NCI-H128 (cell line): ENCODE measurements at regions not wholly inside any gene's neighbourhood (a gene's known extent, or its start where the extent isn't known, plus 50 kb on each side); places are given as distances from the start of the nearest gene placed in this dataset.
"Not testable (repeated sequence)": the region's sequence is repeated elsewhere in the genome, so short reads cannot be mapped to it uniquely, and the experiment has no call there.

Experiments used
- DNase-seq: peaks from one replicate; lab custom pipeline; 2025; ENCODE audit not compliant: unreplicated experiment; lab: John Stamatoyannopoulos, UW

GRCh38 chr7:65453341-65454030, 79.8 kb downstream of the ZNF92 start:
- no peak for DNase-seq

GRCh38 chr7:65454469-65454868, 80.8 kb downstream of the ZNF92 start:
- no peak for DNase-seq

GRCh38 chr7:65455050-65455449, 81.4 kb downstream of the ZNF92 start:
- DNase-seq = not testable (repeated sequence)

- DNase-seq = no peak
These were observed 84.0 kb downstream of the ZNF92 start for GRCh38 chr7:65457705-65458104.

DNA sequence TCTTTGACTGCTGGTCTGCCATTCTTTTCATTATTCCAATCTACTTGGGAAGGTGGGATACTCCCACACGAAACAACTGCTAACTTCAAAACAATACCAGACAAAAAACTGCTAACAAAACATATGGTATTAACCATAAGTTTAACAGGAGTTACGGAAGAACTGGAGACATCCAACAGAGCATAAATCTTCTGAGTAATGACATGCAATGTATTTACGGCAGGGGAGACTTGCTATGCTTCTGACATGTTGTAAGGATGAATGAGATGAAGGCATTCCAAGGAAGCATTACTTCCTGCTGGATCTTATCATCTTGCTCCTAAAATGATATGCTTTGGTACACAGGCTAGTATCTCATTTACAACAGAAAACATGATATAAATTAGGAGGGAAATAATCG, 85.8 kb downstream of the ZNF92 start:
- DNase-seq = no peak

DNA sequence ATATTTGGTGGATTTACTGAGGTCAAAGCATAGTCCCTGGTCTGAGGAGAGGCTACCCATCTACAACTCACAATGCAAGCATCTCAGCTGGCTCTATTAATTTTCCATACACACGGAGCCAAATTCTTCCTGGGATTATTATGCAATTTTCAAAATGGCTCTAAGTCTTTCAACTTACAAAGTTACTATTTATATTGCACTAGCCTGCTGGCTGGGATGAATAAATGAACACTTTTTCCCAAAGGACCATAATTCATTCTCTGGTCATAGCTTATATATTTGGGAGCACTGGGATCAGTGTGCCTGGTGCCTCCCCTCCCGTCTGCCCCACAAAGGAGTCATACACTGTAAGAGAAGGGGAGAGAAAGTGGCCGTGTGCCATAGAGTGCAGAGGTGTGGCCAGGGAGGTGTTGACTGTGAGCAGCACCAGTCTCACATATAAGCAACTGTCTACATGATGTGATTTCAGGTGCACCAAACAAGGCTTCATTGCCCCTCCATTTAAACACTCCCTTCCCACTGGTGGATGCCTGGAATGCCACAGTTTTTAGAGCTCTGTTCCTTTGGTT, 88.6 kb downstream of the ZNF92 start:
- no peak for DNase-seq

DNA sequence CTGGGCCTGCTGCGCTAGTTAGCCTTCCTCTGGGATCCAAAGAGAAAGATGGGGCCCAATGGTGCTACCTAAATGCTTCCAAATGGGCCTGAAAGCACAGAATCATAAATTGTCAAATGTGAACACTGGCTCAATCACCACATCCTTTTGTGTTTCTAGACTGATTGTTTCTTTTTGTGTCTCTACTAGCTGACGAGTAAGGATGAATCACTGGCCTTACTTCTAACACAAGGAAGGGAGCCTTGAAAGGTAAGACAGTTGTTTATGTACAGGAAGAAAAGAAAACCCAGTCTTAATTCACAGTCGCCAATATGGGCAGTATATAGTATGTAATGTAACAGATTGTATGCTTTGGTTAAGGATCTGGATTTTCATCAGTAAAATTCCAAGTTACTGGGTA, 89.5 kb downstream of the ZNF92 start:
- no peak for DNase-seq

DNA sequence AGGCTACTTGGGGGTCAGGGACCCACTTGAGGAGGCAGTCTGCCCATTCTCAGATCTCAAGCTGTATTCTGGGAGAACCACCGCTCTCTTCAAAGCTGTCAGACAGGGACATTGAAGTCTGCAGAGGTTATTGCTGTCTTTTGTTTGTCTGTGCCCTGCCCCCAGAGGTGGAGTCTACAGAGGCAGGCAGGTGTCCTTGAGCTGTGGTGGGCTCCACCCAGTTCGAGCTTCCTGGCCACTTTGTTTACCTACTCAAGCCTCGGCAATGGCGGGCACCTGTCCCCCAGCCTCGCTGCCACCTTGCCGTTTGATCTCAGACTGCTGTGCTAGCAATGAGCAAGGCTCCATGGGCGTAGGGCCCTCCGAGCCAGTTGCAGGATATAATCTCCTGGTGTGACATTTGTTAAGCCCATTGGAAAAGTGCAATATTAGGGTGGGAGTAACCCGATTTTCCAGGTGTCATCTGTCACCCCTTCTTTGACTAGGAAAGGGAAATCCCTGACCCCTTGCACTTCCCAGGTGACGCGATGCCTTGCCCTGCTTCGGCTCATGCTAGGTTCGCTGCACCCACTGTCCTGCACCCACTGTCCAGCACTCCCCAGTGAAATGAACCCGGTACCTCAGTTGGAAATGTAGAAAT, 96.4 kb downstream of the ZNF92 start:
- not testable (repeated sequence) for DNase-seq

DNA sequence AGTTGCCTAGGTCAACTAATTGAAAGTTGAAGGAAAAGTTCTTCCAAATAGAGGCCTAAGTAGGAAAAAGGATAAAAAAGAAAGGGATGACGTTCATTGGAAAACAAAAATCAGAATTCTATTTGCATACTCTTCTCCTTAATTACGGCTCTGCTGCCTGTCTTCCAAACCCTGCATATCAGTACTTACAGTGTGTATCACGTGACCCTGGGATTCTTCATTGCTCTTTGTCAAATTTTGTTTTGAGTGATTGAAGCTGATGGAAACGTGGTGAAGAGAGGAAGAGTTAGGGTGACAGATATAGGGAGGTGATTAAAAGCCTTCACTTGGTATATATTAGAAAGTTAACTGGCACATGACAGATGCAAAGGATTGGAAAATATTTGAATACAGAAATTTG, 97.9 kb downstream of the ZNF92 start:
- no peak for DNase-seq

GRCh38 chr7:65475040-65475726, 101.5 kb downstream of the ZNF92 start:
- DNase-seq = no peak

- no peak for DNase-seq
These were observed 102.2 kb downstream of the ZNF92 start for GRCh38 chr7:65475734-65476319.

DNA sequence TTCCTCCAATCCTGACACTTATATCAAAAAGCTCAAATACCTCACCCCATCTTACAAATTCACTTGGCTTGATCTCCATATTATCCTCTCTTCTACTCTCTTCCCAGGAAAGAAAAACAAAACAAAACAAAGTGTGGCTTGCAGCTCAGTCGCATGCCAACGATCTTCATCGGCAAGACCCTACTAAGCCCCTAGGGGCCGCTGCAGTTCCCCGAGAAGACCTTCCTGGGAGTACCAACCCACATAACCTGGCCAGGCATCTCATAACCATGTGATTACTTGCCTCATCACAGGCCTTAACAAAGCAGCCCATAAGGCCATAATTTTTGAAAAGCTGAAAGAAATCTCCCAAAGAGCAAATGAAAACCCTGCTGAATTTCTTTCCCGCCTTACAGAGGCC, 103.7 kb downstream of the ZNF92 start:
- no peak for DNase-seq

- no peak for DNase-seq
These were observed 115.7 kb downstream of the ZNF92 start for GRCh38 chr7:65489260-65489767.

DNA sequence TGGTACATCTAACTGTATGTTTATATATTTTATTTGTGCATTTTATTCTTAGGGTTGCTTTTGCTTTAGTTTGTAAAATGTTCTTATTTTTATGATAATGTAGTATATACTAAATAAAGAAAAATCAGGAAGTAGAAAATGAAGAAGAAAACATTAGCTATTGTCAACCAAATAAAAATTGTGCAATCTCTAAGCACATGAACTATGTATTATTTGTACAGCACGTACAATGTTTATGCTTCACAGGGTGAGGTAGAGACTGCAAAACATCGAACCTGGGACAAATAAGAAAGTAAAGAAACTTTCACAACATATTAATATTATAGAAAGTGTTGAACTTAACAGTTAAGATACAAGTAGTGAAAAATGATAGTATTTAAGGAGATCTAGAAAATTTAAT, 123.0 kb downstream of the ZNF92 start:
- not testable (repeated sequence) for DNase-seq

- no peak for DNase-seq
These were observed 129.9 kb downstream of the ZNF92 start for GRCh38 chr7:65503434-65504152.

DNA sequence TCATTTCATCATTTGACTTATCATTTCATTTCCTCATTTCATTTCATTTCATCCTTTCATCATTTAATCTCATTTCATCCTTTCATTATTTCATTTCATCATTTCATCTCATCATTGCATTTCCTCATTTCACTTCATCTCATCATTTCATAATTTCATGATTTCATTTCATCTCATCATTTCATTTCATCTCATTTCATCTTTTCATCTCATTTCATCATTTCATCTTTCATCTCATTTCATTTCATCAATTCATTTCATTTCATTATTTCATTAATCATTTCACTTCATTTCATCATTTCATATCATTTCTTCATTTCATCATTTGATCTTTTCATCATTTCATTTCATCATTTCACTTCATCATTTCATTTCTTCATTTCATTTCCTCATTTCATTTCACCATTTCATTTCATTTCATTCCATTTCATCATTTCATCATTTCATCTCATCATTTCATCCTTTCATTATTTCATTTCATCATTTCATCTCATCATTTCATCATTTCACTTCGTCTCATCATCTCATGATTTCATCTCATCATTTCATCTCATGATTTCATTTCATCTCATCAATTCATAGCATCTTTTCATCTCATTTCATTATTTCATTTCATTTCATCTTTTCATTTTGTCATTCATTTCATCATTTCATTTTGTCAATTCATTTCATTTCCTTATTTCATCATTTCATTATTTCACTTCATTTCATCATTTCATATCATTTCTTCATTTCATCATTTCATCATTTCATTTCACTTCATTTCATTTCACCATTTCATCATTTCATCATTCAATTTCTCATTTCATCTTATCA, 131.1 kb downstream of the ZNF92 start:
- not testable (repeated sequence) for DNase-seq

- not testable (repeated sequence) for DNase-seq
These were observed 131.6 kb downstream of the ZNF92 start for GRCh38 chr7:65505320-65505633.

GRCh38 chr7:65508581-65509367, 135.1 kb downstream of the ZNF92 start:
- DNase-seq = not testable (repeated sequence)
